Endothelial cell of umbilical vein (primary cell): ENCODE measurements at regions not wholly inside any gene's neighbourhood (a gene's known extent, or its start where the extent isn't known, plus 50 kb on each side); places are given as distances from the start of the nearest gene placed in this dataset.
A peak's percentile ranks its signal among the peaks of the same experiment; 100 is the strongest.

Experiments used
- BruUV-seq: library from RNA; stranded (reverse); fragments of 400-500 nt; replicated peaks from 2 replicates; lab custom pipeline; 2021; lab: Mats Ljungman, UMichigan
- CTCF ChIA-PET: fragments of 300-600, 350-600 bp; sonication (Branson Sonifier 250); formaldehyde crosslinking; loops from one replicate; lab custom pipeline; 2021; ENCODE audit warnings: antibody characterized with exemption, inconsistent platforms; lab: Charles Lee
- POLR2A ChIA-PET: fragments of 300-600, 350-600 bp; sonication (Branson Sonifier 250); formaldehyde crosslinking; loops from one replicate; lab custom pipeline; 2021; ENCODE audit warnings: antibody characterized with exemption, inconsistent platforms; lab: Charles Lee
- DNase-seq: peaks from one replicate; pipeline ENCODE4 v3.0.0-alpha.2; 2011; ENCODE audit warnings: low read depth, low spot score
- FAIRE-seq: peaks from 2 replicates; lab custom pipeline; 2011; peaks lifted over from hg19 to GRCh38; lab: Jason Lieb, UNC
- H2AFZ ChIP-seq: 2 replicates; pipeline ENCODE4 v1.6.0; 2012; ENCODE audit warnings: low read depth, low read length, control low read depth, inconsistent platforms
- H3K27ac ChIP-seq: 2 replicates; pipeline ENCODE4 v1.5.1; 2011; ENCODE audit warnings: low read depth, mild to moderate bottlenecking, control low read depth, low read length, moderate library complexity; ENCODE audit not compliant: insufficient read depth
- H3K27me3 ChIP-seq, 2 experiments: 2 replicates each; pipeline versions ENCODE4 v1.6.0 to v1.6.1; 2011; ENCODE audit warnings: low read length in 2 of 2, mixed read lengths in 1 of 2; ENCODE audit not compliant: control insufficient read depth in 2 of 2, insufficient read depth in 2 of 2
- H3K36me3 ChIP-seq, 2 experiments: 2 replicates in 1 of 2; 3 replicates in 1 of 2; pipeline ENCODE4 v1.5.1; 2011; ENCODE audit warnings: low read length in 2 of 2, mild to moderate bottlenecking in 1 of 2, moderate library complexity in 1 of 2; ENCODE audit not compliant: control insufficient read depth in 2 of 2, insufficient read depth in 2 of 2; ENCODE audit errors: extremely low read depth in 1 of 2
- H3K4me1 ChIP-seq: 3 replicates; pipeline ENCODE4 v1.5.1; 2011; ENCODE audit warnings: mild to moderate bottlenecking, low read length; ENCODE audit not compliant: control insufficient read depth, insufficient read depth; ENCODE audit errors: extremely low read depth
- H3K4me2 ChIP-seq: 2 replicates; pipeline ENCODE4 v1.6.1; 2011; ENCODE audit warnings: low read length, control low read depth, mixed read lengths; ENCODE audit not compliant: insufficient read depth
- H3K4me3 ChIP-seq, 3 experiments: fragments of 200-600 bp in 1 of 3; sonication (generic), shearing (Covaris generic) in 1 of 3; replicated peaks in 1 of 3; 2 replicates each; pipeline ENCODE4 v1.5.1; 2011 to 2016; ENCODE audit warnings: control low read depth in 3 of 3, low read length in 3 of 3, mild to moderate bottlenecking in 2 of 3, inconsistent platforms in 1 of 3, low read depth in 1 of 3, moderate library complexity in 1 of 3; ENCODE audit not compliant: insufficient read depth in 1 of 3
- H3K79me2 ChIP-seq: 2 replicates; pipeline ENCODE4 v1.6.0; 2012; ENCODE audit warnings: low read length, inconsistent platforms; ENCODE audit not compliant: control insufficient read depth, insufficient read depth
- H3K9ac ChIP-seq: replicated peaks from 2 replicates; pipeline ENCODE3; 2011; ENCODE audit warnings: low read length, control low read depth; ENCODE audit not compliant: insufficient read depth; ENCODE audit errors: extremely low read depth
- H3K9me1 ChIP-seq: replicated peaks from 3 replicates; pipeline ENCODE4 v1.6.0; 2011; ENCODE audit warnings: mild to moderate bottlenecking, low read length; ENCODE audit not compliant: control insufficient read depth, insufficient read depth; ENCODE audit errors: extremely low read depth
- H3K9me3 ChIP-seq: replicated peaks from 2 replicates; pipeline ENCODE4 v1.5.1; 2012; ENCODE audit warnings: low read length, inconsistent platforms; ENCODE audit not compliant: control insufficient read depth, insufficient read depth
- H4K20me1 ChIP-seq: replicated peaks from 2 replicates; pipeline ENCODE3; 2011; ENCODE audit warnings: mild to moderate bottlenecking, low read length; ENCODE audit not compliant: control insufficient read depth, insufficient read depth; ENCODE audit errors: extremely low read depth
- EZH2 ChIP-seq: IDR thresholded peaks from 2 replicates; pipeline ENCODE4 v1.6.1; 2012; ENCODE audit warnings: borderline replicate concordance, low read depth, mild to moderate bottlenecking, moderate library complexity, low read length, inconsistent platforms; ENCODE audit not compliant: severe bottlenecking
- FOS ChIP-seq: IDR thresholded peaks from 2 replicates; pipeline ENCODE4 v1.6.1; 2011; ENCODE audit warnings: mild to moderate bottlenecking, low read length, moderate library complexity, borderline replicate concordance; ENCODE audit not compliant: insufficient read depth
- GATA2 ChIP-seq: IDR thresholded peaks from 2 replicates; pipeline ENCODE4 v1.7.0; 2011; ENCODE audit warnings: low read depth, mild to moderate bottlenecking, moderate library complexity, mixed read lengths, low read length; ENCODE audit not compliant: insufficient read length, insufficient read depth
- JUN ChIP-seq: IDR thresholded peaks from 2 replicates; pipeline ENCODE4 v1.6.1; 2011; ENCODE audit warnings: borderline replicate concordance, low read depth; ENCODE audit not compliant: insufficient read length, insufficient read depth
- MYC ChIP-seq: IDR thresholded peaks from one replicate; pipeline ENCODE4 v1.6.1; 2011; ENCODE audit warnings: mild to moderate bottlenecking, low read depth, low read length
- POLR2A ChIP-seq: IDR thresholded peaks from 2 replicates; pipeline ENCODE4 v1.6.1; 2012; ENCODE audit warnings: low read depth, mild to moderate bottlenecking, control low read depth, low read length
- POLR2AphosphoS5 ChIP-seq: IDR thresholded peaks from 2 replicates; pipeline ENCODE4 v1.6.1; 2012; ENCODE audit warnings: low read depth, mild to moderate bottlenecking, control low read depth, low read length, moderate library complexity; ENCODE audit not compliant: insufficient read depth
- dilution Hi-C: fragments of 300-500 bp; cut with MboI; formaldehyde crosslinking; loops from one replicate; pipeline ENCODE4 v1.15.0; 2019; ENCODE audit warnings: low sequenced_read_pairs; ENCODE audit not compliant: extremely low pct_ligation_motif_present
- intact Hi-C: fragments of 100-400 bp; cut with micrococcal nuclease; formaldehyde crosslinking; loops from one replicate; pipeline ENCODE4 v1.10.0; 2022
- TF ChIP-seq, protein P1 (sequence below): IDR thresholded peaks from 2 replicates; pipeline ENCODE4 v1.6.1; 2011; ENCODE audit not compliant: insufficient read depth, insufficient read length
- TF ChIP-seq, protein P2 (sequence below), 2 donors: IDR thresholded peaks; 1 replicate in 1 of 2; 2 replicates in 1 of 2; pipeline ENCODE4 v1.5.1; 2011; ENCODE audit warnings: low read length in 2 of 2, mild to moderate bottlenecking in 2 of 2, moderate library complexity in 2 of 2, control low read depth in 1 of 2, inconsistent platforms in 1 of 2, low read depth in 1 of 2; ENCODE audit not compliant: insufficient read depth in 1 of 2; ENCODE audit errors: extremely low read depth in 1 of 2

DNA sequence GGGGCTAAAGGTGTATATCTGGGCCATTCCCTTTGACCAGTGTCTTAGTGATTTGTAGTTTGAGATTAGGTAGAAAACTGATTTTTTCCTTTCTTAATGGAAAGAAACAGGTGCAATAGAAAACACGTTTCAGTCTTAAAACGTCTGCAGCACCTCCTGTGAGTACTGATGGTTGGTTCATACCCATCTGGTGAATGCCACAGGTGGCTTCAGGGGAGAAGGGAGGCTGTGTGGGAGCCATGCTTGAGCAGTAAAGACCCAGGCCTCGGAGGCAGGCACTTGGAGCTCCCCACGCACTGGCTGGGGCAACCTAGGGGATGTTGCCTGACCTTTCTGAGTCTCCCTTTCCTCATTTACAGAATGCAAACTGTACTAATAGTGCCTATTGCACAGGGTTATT, 171.5 kb upstream of the GRB10 start:
- peaks cover 57% of the 10 kb centered on the region for H3K4me1 ChIP-seq
- H3K9ac ChIP-seq: peak overlapping the region; percentile 23
- TF ChIP-seq, protein P1, sequence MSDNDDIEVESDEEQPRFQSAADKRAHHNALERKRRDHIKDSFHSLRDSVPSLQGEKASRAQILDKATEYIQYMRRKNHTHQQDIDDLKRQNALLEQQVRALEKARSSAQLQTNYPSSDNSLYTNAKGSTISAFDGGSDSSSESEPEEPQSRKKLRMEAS: no peak
- TF ChIP-seq POLR2A (no peak), MYC (no peak), FOS (no peak), GATA2 (no peak), POLR2AphosphoS5 (no peak), JUN (no peak), EZH2 (no peak)
- TF ChIP-seq, protein P2, sequence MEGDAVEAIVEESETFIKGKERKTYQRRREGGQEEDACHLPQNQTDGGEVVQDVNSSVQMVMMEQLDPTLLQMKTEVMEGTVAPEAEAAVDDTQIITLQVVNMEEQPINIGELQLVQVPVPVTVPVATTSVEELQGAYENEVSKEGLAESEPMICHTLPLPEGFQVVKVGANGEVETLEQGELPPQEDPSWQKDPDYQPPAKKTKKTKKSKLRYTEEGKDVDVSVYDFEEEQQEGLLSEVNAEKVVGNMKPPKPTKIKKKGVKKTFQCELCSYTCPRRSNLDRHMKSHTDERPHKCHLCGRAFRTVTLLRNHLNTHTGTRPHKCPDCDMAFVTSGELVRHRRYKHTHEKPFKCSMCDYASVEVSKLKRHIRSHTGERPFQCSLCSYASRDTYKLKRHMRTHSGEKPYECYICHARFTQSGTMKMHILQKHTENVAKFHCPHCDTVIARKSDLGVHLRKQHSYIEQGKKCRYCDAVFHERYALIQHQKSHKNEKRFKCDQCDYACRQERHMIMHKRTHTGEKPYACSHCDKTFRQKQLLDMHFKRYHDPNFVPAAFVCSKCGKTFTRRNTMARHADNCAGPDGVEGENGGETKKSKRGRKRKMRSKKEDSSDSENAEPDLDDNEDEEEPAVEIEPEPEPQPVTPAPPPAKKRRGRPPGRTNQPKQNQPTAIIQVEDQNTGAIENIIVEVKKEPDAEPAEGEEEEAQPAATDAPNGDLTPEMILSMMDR (IDR thresholded peaks at IDR 0.05; ENCODE audit: extremely low read depth in 1 of 2, insufficient read depth in 1 of 2, low read depth in 1 of 2, low read length in 2 of 2): no peak
- H3K9me1 ChIP-seq: no peaks in the 10 kb centered on the region
- peak overlapping the region; percentile 85 for H3K27ac ChIP-seq
- no peak overlapping the region for H3K4me3 ChIP-seq
- TSS peak; percentile 43 for BruUV-seq
- no peak overlapping the region for H2AFZ ChIP-seq
- CTCF ChIA-PET: interaction anchor here (1.0 to 2.7 kb wide), 5 partner anchors 9 to 208 kb away, joined by 3 to 10 read pairs (median 3); no protein-coding TSS in a partner anchor
- POLR2A ChIA-PET: no interaction called here
- FAIRE-seq (peak; percentile 15), DNase-seq (no peak)
- dilution Hi-C loops (no loop called here), intact Hi-C loops (loop anchor here (1.0 to 5.0 kb wide), 7 partner anchors 9 to 457 kb away; no protein-coding TSS in a partner anchor)
- H3K4me2 ChIP-seq: peak overlapping the region; percentile 57
- H3K79me2 ChIP-seq: no peaks in the 10 kb centered on the region
- no peaks in the 10 kb centered on the region for H3K9me3 ChIP-seq
- H4K20me1 ChIP-seq: no peaks in the 10 kb centered on the region
- H3K27me3 ChIP-seq: no peaks in the 10 kb centered on the region
- no peaks in the 10 kb centered on the region for H3K36me3 ChIP-seq
